HCT116 (cell line): ENCODE measurements at regions not wholly inside any gene's neighbourhood (a gene's known extent, or its start where the extent isn't known, plus 50 kb on each side); places are given as distances from the start of the nearest gene placed in this dataset.

Experiments
- ATAC-seq: fragments of 200-7000 bp; cut with Tn5 transposase; 2 replicates; pipeline ENCODE4 v1.9.1; 2020; ENCODE audit warnings: mild to moderate bottlenecking, moderate library complexity
- BruUV-seq: library from RNA; stranded (reverse); fragments of 400-500 nt; replicated peaks from 2 replicates; lab custom pipeline; 2021; lab: Mats Ljungman, UMichigan
- CTCF ChIA-PET: fragments of 300-600 bp; sonication (Branson Sonifier 250); formaldehyde crosslinking; loops from one replicate; lab custom pipeline; 2021; ENCODE audit warnings: antibody characterized with exemption; lab: Charles Lee
- POLR2A ChIA-PET: fragments of 300-600, 350-600 bp; sonication (Branson Sonifier 250); formaldehyde crosslinking; loops from one replicate; lab custom pipeline; 2021; ENCODE audit warnings: antibody characterized with exemption; lab: Charles Lee
- RAD21 ChIA-PET, 2 experiments: fragments of 300-600 bp; sonication (Branson Sonifier 250); formaldehyde crosslinking; loops; one replicate each; lab custom pipeline; 2023; ENCODE audit warnings: low total read pairs in 2 of 2; ENCODE audit not compliant: uncharacterized antibody in 2 of 2, unreplicated experiment in 2 of 2, low non-redundant PET in 1 of 2; lab: Charles Lee
- DNase-seq: peaks from one replicate; pipeline ENCODE4 v3.0.0-alpha.2; 2010; ENCODE audit warnings: low read depth, low spot score
- H2AFZ ChIP-seq: fragments of 200-600 bp; shearing (Covaris generic), sonication (generic); 2 replicates; pipeline ENCODE4 v1.6.1; 2017; ENCODE audit warnings: low read depth, mixed run types, mixed read lengths, antibody characterized with exemption, low read length; ENCODE audit not compliant: poor library complexity, severe bottlenecking
- H3K27ac ChIP-seq: 2 replicates; pipeline ENCODE4 v1.5.1; 2012; ENCODE audit warnings: low read depth, low read length
- H3K27me3 ChIP-seq: fragments of 200-600 bp; sonication (generic); 2 replicates; pipeline ENCODE4 v1.6.1; 2016; ENCODE audit warnings: mixed run types, low read length, mixed read lengths; ENCODE audit not compliant: insufficient read depth
- H3K36me3 ChIP-seq, 2 experiments: fragments of 200-500 bp in 1 of 2; fragments of 200-600 bp in 1 of 2; sonication (Bioruptor generic) in 1 of 2; sonication (generic) in 1 of 2; 2 replicates each; pipeline versions ENCODE4 v1.5.1 to v1.6.1; 2014 to 2016; ENCODE audit warnings: low read length in 2 of 2, inconsistent platforms in 1 of 2, mixed read lengths in 1 of 2, mixed run types in 1 of 2; ENCODE audit not compliant: insufficient read depth in 2 of 2, control insufficient read depth in 1 of 2
- H3K4me1 ChIP-seq, 2 experiments: fragments of 200-600 bp in 1 of 2; sonication (generic) in 1 of 2; 2 replicates each; pipeline versions ENCODE4 v1.5.1 to v1.6.1; 2012 to 2017; ENCODE audit warnings: low read length in 2 of 2, inconsistent platforms in 1 of 2, mild to moderate bottlenecking in 1 of 2, mixed read lengths in 1 of 2, mixed run types in 1 of 2, moderate library complexity in 1 of 2; ENCODE audit not compliant: insufficient read depth in 2 of 2, control insufficient read depth in 1 of 2
- H3K4me2 ChIP-seq: fragments of 200-600 bp; sonication (generic); 2 replicates; pipeline ENCODE4 v1.6.1; 2017; ENCODE audit warnings: mixed run types, low read length, mixed read lengths
- H3K4me3 ChIP-seq, 2 experiments: fragments of 200-600 bp in 1 of 2; sonication (generic) in 1 of 2; replicated peaks in 1 of 2; 2 replicates each; pipeline ENCODE4 v1.5.1; 2011 to 2016; ENCODE audit warnings: low read length in 2 of 2, control low read depth in 1 of 2, low read depth in 1 of 2, mild to moderate bottlenecking in 1 of 2, mixed read lengths in 1 of 2, mixed run types in 1 of 2
- H3K79me2 ChIP-seq: fragments of 200-600 bp; sonication (generic); 2 replicates; pipeline ENCODE4 v1.6.1; 2017; ENCODE audit warnings: mild to moderate bottlenecking, mixed run types, low read length, moderate library complexity, mixed read lengths; ENCODE audit not compliant: insufficient read depth
- H3K9ac ChIP-seq: fragments of 200-600 bp; sonication (generic); 2 replicates; pipeline ENCODE4 v1.6.1; 2016; ENCODE audit warnings: low read length, mixed read lengths
- H3K9me2 ChIP-seq: fragments of 200-600 bp; sonication (generic), shearing (Covaris generic); 2 replicates; pipeline ENCODE4 v1.6.1; 2017; ENCODE audit warnings: mixed run types, mild to moderate bottlenecking, moderate library complexity; ENCODE audit not compliant: insufficient read depth
- H3K9me3 ChIP-seq, 2 experiments: fragments of 200-500 bp in 1 of 2; fragments of 200-600 bp in 1 of 2; sonication (Bioruptor generic) in 1 of 2; sonication (generic) in 1 of 2; 2 replicates each; pipeline ENCODE4 v1.6.1; 2014 to 2017; ENCODE audit warnings: low read length in 2 of 2, mixed read lengths in 2 of 2, inconsistent platforms in 1 of 2, low read depth in 1 of 2, mild to moderate bottlenecking in 1 of 2, mixed run types in 1 of 2, moderate library complexity in 1 of 2; ENCODE audit not compliant: control insufficient read depth in 1 of 2, insufficient read depth in 1 of 2
- H4K20me1 ChIP-seq: fragments of 200-600 bp; sonication (generic), shearing (Covaris generic); 2 replicates; pipeline ENCODE4 v1.6.1; 2017; ENCODE audit warnings: mixed run types, mild to moderate bottlenecking, moderate library complexity; ENCODE audit not compliant: insufficient read depth
- CEBPB ChIP-seq: IDR thresholded peaks from 2 replicates; pipeline ENCODE4 v1.6.1; 2012; ENCODE audit warnings: low read depth
- EZH2phosphoT487 ChIP-seq: fragments of 200-600 bp; IDR thresholded peaks from 2 replicates; pipeline ENCODE4 v1.6.1; 2018; ENCODE audit warnings: antibody characterized with exemption, borderline replicate concordance
- FOSL1 ChIP-seq: IDR thresholded peaks from 2 replicates; pipeline ENCODE4 v1.6.1; 2012; ENCODE audit warnings: low read depth
- POLR2A ChIP-seq: IDR thresholded peaks from 2 replicates; pipeline ENCODE4 v1.7.0; 2011; ENCODE audit warnings: borderline replicate concordance; ENCODE audit not compliant: insufficient read depth, insufficient read length; ENCODE audit errors: extremely low read depth
- POLR2AphosphoS5 ChIP-seq: IDR thresholded peaks from 2 replicates; pipeline ENCODE4 v1.6.1; 2011; ENCODE audit warnings: mild to moderate bottlenecking, low read depth, low read length, moderate library complexity
- RAD21 ChIP-seq: IDR thresholded peaks from 2 replicates; pipeline ENCODE4 v1.6.1; 2012; ENCODE audit warnings: low read depth, mild to moderate bottlenecking
- REST ChIP-seq: IDR thresholded peaks from 2 replicates; pipeline ENCODE4 v1.6.1; 2012; ENCODE audit warnings: low read depth
- SIN3A ChIP-seq: IDR thresholded peaks from 2 replicates; pipeline ENCODE4 v1.6.1; 2012; ENCODE audit warnings: low read depth
- TCF7L2 ChIP-seq: IDR thresholded peaks from 2 replicates; pipeline ENCODE4 v1.7.0; 2011; ENCODE audit warnings: borderline replicate concordance, inconsistent platforms; ENCODE audit not compliant: insufficient read depth, insufficient read length; ENCODE audit errors: extremely low read depth
- YY1 ChIP-seq: IDR thresholded peaks from 2 replicates; pipeline ENCODE4 v1.6.1; 2011; ENCODE audit warnings: low read length, low read depth, moderate library complexity, mild to moderate bottlenecking; ENCODE audit not compliant: insufficient replicate concordance; ENCODE audit errors: extremely low read depth
- ZFX ChIP-seq: fragments of 450-650 bp; IDR thresholded peaks from 2 replicates; pipeline ENCODE4 v1.6.1; 2017
- ZNF274 ChIP-seq: fragments of 200-500 bp; sonication (Bioruptor generic); IDR thresholded peaks from 2 replicates; pipeline ENCODE4 v1.6.1; 2014; ENCODE audit warnings: mild to moderate bottlenecking, low read depth, low read length, inconsistent platforms
- intact Hi-C: fragments of 100-400 bp; cut with micrococcal nuclease; formaldehyde crosslinking; loops from 2 replicates; pipeline ENCODE4 v1.10.0; 2022

DNA sequence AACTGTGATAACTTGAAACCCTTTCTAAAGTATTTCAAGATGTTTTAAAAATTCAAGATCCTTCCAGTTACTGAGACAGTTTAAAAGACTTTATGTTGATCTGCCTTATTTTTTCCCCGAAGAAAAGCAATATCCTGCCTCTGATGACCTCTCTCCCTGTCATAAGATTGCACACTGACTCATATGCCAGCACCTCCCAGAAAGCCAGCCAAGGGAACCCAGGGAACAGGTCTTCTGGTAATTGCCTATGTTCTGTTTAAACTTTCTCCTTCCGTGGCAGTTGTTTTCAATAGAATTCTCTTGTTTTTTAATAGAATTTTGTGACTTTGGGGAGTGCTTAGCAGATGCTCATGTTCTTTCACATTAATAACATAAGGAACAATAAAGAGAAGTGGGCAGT lies 300.2 kb upstream of the PRKD1 start:
- H3K9ac ChIP-seq = no peak overlapping the region

GRCh38 chr14:30230719-30231118 lies 303.1 kb upstream of the PRKD1 start:
- no TSS peak for BruUV-seq
- ChIA-PET CTCF (no interaction called here), POLR2A (no interaction called here), RAD21 (no interaction called here)
- H3K9me2 ChIP-seq = no peaks in the 10 kb centered on the region
- H4K20me1 ChIP-seq = no peaks in the 10 kb centered on the region
- intact Hi-C loops = no loop called here
- DNase-seq (no peak), ATAC-seq (no peak)
- no peak for TF ChIP-seq RAD21
- TF ChIP-seq ZFX = no peak
- TF ChIP-seq POLR2A = no peak
- no peak for TF ChIP-seq SIN3A
- no peak for TF ChIP-seq POLR2AphosphoS5
- TF ChIP-seq CEBPB = no peak
- no peak for TF ChIP-seq EZH2phosphoT487
- TF ChIP-seq ZNF274 = no peak
- TF ChIP-seq FOSL1 = no peak
- TF ChIP-seq REST = no peak
- H2AFZ ChIP-seq = no peak overlapping the region
- no peaks in the 10 kb centered on the region for H3K4me1 ChIP-seq
- H3K27ac ChIP-seq = no peak overlapping the region
- H3K79me2 ChIP-seq = no peaks in the 10 kb centered on the region
- H3K9me3 ChIP-seq = no peaks in the 10 kb centered on the region
- H3K9ac ChIP-seq = no peak overlapping the region
- H3K4me2 ChIP-seq = no peak overlapping the region
- H3K4me3 ChIP-seq = no peak overlapping the region
- H3K36me3 ChIP-seq = no peaks in the 10 kb centered on the region
- no peaks in the 10 kb centered on the region for H3K27me3 ChIP-seq

More for the DNA sequence above, 300.2 kb upstream of the PRKD1 start:
- H2AFZ ChIP-seq = no peak overlapping the region
- intact Hi-C loops = no loop called here
- no peaks in the 10 kb centered on the region for H3K36me3 ChIP-seq
- no peak overlapping the region for H3K27ac ChIP-seq
- no peaks in the 10 kb centered on the region for H3K79me2 ChIP-seq
- POLR2A ChIA-PET = no interaction called here
- H3K4me2 ChIP-seq = no peak overlapping the region
- CTCF ChIA-PET = no interaction called here
- RAD21 ChIA-PET = no interaction called here
- peaks cover 0 to 6% of the 10 kb centered on the region in 2 experiments; a peak in 2 of 4 replicates for H3K4me1 ChIP-seq
- no peaks in the 10 kb centered on the region for H3K9me3 ChIP-seq
- no peak for TF ChIP-seq YY1
- TF ChIP-seq TCF7L2 = no peak
- H4K20me1 ChIP-seq = no peaks in the 10 kb centered on the region
- no TSS peak for BruUV-seq
- no peaks in the 10 kb centered on the region for H3K9me2 ChIP-seq
- DNase-seq (no peak), ATAC-seq (no peak)
- H3K4me3 ChIP-seq = no peak overlapping the region
- no peaks in the 10 kb centered on the region for H3K27me3 ChIP-seq
